Body of pancreas (tissue), 4 donors: ENCODE measurements at regions not wholly inside any gene's neighbourhood (a gene's known extent, or its start where the extent isn't known, plus 50 kb on each side); places are given as distances from the start of the nearest gene placed in this dataset.

Source experiments
- POLR2A ChIP-seq, 3 donors: fragments of 450-650 bp; IDR thresholded peaks; one replicate each; pipeline ENCODE4 v1.6.1; 2016; ENCODE audit warnings: antibody characterized with exemption in 3 of 3, mild to moderate bottlenecking in 2 of 3
- TF ChIP-seq, protein P1 (sequence below), 7 experiments: fragments of 450-650 bp in 4 of 7; fragments of 200-600 bp in 3 of 7; sonication (generic) in 3 of 7; IDR thresholded peaks; one replicate each; pipeline ENCODE4 v1.5.1; 2016 to 2019; ENCODE audit warnings: antibody characterized with exemption in 7 of 7

- TF ChIP-seq, protein P1, sequence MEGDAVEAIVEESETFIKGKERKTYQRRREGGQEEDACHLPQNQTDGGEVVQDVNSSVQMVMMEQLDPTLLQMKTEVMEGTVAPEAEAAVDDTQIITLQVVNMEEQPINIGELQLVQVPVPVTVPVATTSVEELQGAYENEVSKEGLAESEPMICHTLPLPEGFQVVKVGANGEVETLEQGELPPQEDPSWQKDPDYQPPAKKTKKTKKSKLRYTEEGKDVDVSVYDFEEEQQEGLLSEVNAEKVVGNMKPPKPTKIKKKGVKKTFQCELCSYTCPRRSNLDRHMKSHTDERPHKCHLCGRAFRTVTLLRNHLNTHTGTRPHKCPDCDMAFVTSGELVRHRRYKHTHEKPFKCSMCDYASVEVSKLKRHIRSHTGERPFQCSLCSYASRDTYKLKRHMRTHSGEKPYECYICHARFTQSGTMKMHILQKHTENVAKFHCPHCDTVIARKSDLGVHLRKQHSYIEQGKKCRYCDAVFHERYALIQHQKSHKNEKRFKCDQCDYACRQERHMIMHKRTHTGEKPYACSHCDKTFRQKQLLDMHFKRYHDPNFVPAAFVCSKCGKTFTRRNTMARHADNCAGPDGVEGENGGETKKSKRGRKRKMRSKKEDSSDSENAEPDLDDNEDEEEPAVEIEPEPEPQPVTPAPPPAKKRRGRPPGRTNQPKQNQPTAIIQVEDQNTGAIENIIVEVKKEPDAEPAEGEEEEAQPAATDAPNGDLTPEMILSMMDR (IDR thresholded peaks at IDR 0.05) = no peak
- no peak for TF ChIP-seq POLR2A (IDR thresholded peaks at IDR 0.05)
Measured at GRCh38 chr5:17147170-17147569, 70.3 kb upstream of the BASP1 start.
